ENCODE measurements at regions not wholly inside any gene's neighbourhood (a gene's known extent, or its start where the extent isn't known, plus 50 kb on each side); places are given as distances from the start of the nearest gene placed in this dataset.

GRCh38 chr15:75129788-75130187 lies 71.9 kb upstream of the C15orf39 start:
- intact Hi-C loops (cut with DNase I; ENCODE audit: low total_unique reads): no loop called here

GRCh38 chr15:75131269-75131643 lies 70.4 kb upstream of the C15orf39 start:
- no peak overlapping the region for H3K4me3 ChIP-seq (ENCODE audit: low read depth, poor library complexity, severe bottlenecking)
- TF ChIP-seq CTCF (IDR thresholded peaks at IDR 0.05) (no peak), POLR2A (IDR thresholded peaks at IDR 0.05) (no peak)
- WGBS, 2 donors: 79 to 81% methylated on average over 1 of the region's 1 CpG
- DNase-seq (ENCODE audit: low spot score in 2 of 2): no peak
- intact Hi-C loops (cut with DNase I; ENCODE audit: low total_unique reads): no loop called here

More at GRCh38 chr15:75129788-75130187, 71.9 kb upstream of the C15orf39 start:
- WGBS, 2 donors: 75 to 84% methylated on average over 4 of the region's 4 CpGs
- TF ChIP-seq CTCF (IDR thresholded peaks at IDR 0.05) (no peak), POLR2A (IDR thresholded peaks at IDR 0.05) (no peak)
- H3K4me3 ChIP-seq (ENCODE audit: low read depth, poor library complexity, severe bottlenecking): no peak overlapping the region
- DNase-seq (ENCODE audit: low spot score in 2 of 2): peak in 1 of 2 donors; percentile 56

- H3K4me3 ChIP-seq (ENCODE audit: low read depth, poor library complexity, severe bottlenecking): no peak overlapping the region
- intact Hi-C loops (cut with DNase I; ENCODE audit: low total_unique reads): no loop called here
- no peak for DNase-seq (ENCODE audit: low spot score in 2 of 2)
- TF ChIP-seq CTCF (IDR thresholded peaks at IDR 0.05) (no peak), POLR2A (IDR thresholded peaks at IDR 0.05) (no peak)
- WGBS, 2 donors: 92 to 100% methylated on average over 2 of the region's 2 CpGs
Observed at GRCh38 chr15:75134748-75135147, 66.9 kb upstream of the C15orf39 start.

- intact Hi-C loops (cut with DNase I; ENCODE audit: low total_unique reads): no loop called here
- WGBS, 2 donors: 69 to 75% methylated on average over 3 of the region's 3 CpGs
- TF ChIP-seq POLR2A (IDR thresholded peaks at IDR 0.05): no peak
- TF ChIP-seq CTCF (IDR thresholded peaks at IDR 0.05): no peak
- DNase-seq (ENCODE audit: low spot score in 2 of 2): no peak
- H3K4me3 ChIP-seq (ENCODE audit: low read depth, poor library complexity, severe bottlenecking): no peak overlapping the region
Observed at GRCh38 chr15:75136118-75136517, 65.6 kb upstream of the C15orf39 start.

GRCh38 chr15:75136758-75137157 lies 64.9 kb upstream of the C15orf39 start:
- 100% methylated on average over 2 of the region's 2 CpGs for WGBS, 2 donors
- H3K4me3 ChIP-seq (ENCODE audit: low read depth, poor library complexity, severe bottlenecking): no peak overlapping the region
- intact Hi-C loops (cut with DNase I; ENCODE audit: low total_unique reads): no loop called here
- TF ChIP-seq POLR2A (IDR thresholded peaks at IDR 0.05) (no peak), CTCF (IDR thresholded peaks at IDR 0.05) (no peak)
- DNase-seq (ENCODE audit: low spot score in 2 of 2): no peak

Measured in lower leg skin (tissue), 4 donors.